SK-N-SH treated with all-trans-retinoic acid at 6 μM for 48 hours (cell line): ENCODE measurements at regions not wholly inside any gene's neighbourhood (a gene's known extent, or its start where the extent isn't known, plus 50 kb on each side); places are given as distances from the start of the nearest gene placed in this dataset.

Experiments
- ATAC-seq: fragments of 200-7000 bp; cut with Tn5 transposase; 3 replicates; pipeline ENCODE4 v1.9.1; 2020; ENCODE audit warnings: mild to moderate bottlenecking, moderate library complexity
- BACH2 ChIP-seq: fragments of 250-450 bp; sonication (Bioruptor Pico); IDR thresholded peaks from 2 replicates; pipeline ENCODE4 v1.9.0; 2021; ENCODE audit warnings: mild to moderate bottlenecking, borderline replicate concordance
- ESRRG ChIP-seq: fragments of 250-450 bp; sonication (Bioruptor Pico); IDR thresholded peaks from 2 replicates; pipeline ENCODE4 v1.6.1; 2021; ENCODE audit warnings: mild to moderate bottlenecking
- GLIS3 ChIP-seq: fragments of 250-450 bp; sonication (Bioruptor Pico); IDR thresholded peaks from 2 replicates; pipeline ENCODE4 v1.5.0; 2020; ENCODE audit warnings: mild to moderate bottlenecking, moderate library complexity
- ISL1 ChIP-seq: fragments of 250-450 bp; sonication (Bioruptor Pico); IDR thresholded peaks from 2 replicates; pipeline ENCODE4 v2.1.2; 2022; ENCODE audit warnings: mild to moderate bottlenecking, moderate library complexity
- OSR1 ChIP-seq: fragments of 250-450 bp; sonication (Bioruptor Pico); IDR thresholded peaks from 2 replicates; pipeline ENCODE4 v1.8.0; 2022; ENCODE audit warnings: moderate library complexity, mild to moderate bottlenecking, inconsistent platforms
- PPARA ChIP-seq: fragments of 250-450 bp; sonication (Bioruptor Pico); IDR thresholded peaks from 2 replicates; pipeline ENCODE4 v1.5.0; 2020; ENCODE audit warnings: mild to moderate bottlenecking, borderline replicate concordance
- RARB ChIP-seq: fragments of 250-450 bp; sonication (Bioruptor Pico); IDR thresholded peaks from 2 replicates; pipeline ENCODE4 v1.8.0; 2021; ENCODE audit warnings: mild to moderate bottlenecking, moderate library complexity
- TCF4 ChIP-seq: fragments of 250-450 bp; sonication (Bioruptor Pico); IDR thresholded peaks from 2 replicates; pipeline ENCODE4 v1.8.0; 2021; ENCODE audit warnings: mild to moderate bottlenecking, moderate library complexity, borderline replicate concordance
- TOX ChIP-seq: fragments of 250-450 bp; sonication (Bioruptor Pico); IDR thresholded peaks from 2 replicates; pipeline ENCODE4 v1.8.0; 2021; ENCODE audit warnings: mild to moderate bottlenecking, moderate library complexity, borderline replicate concordance
- ZC3H10 ChIP-seq: fragments of 250-450 bp; sonication (Bioruptor Pico); IDR thresholded peaks from 2 replicates; pipeline ENCODE4 v1.5.1; 2021; ENCODE audit warnings: mild to moderate bottlenecking, moderate library complexity
- ZNF565 ChIP-seq: fragments of 450-650 bp; formaldehyde crosslinking; conservative IDR thresholded peaks from 2 replicates; pipeline ENCODE4 v1.5.0; 2020; ENCODE audit warnings: low read depth, mild to moderate bottlenecking, moderate library complexity
- ZNF70 ChIP-seq: fragments of 450-650 bp; formaldehyde crosslinking; IDR thresholded peaks from 2 replicates; pipeline ENCODE4 v1.5.0; 2020; ENCODE audit warnings: mild to moderate bottlenecking, moderate library complexity
- ZNF8 ChIP-seq: fragments of 450-650 bp; formaldehyde crosslinking; IDR thresholded peaks from 2 replicates; pipeline ENCODE4 v1.5.0; 2020; ENCODE audit warnings: mild to moderate bottlenecking, moderate library complexity
- TF ChIP-seq, protein P1 (sequence below): fragments of 250-450 bp; sonication (Bioruptor Pico); IDR thresholded peaks from 2 replicates; pipeline ENCODE4 v1.5.1; 2020; ENCODE audit warnings: low read depth, mild to moderate bottlenecking, moderate library complexity
- TF ChIP-seq, protein P2 (sequence below): fragments of 250-450 bp; sonication (Bioruptor Pico); IDR thresholded peaks from 2 replicates; pipeline ENCODE4 v1.5.0; 2020; ENCODE audit warnings: mild to moderate bottlenecking, moderate library complexity
- TF ChIP-seq, protein P3 (sequence below): fragments of 250-450 bp; sonication (Bioruptor Pico); IDR thresholded peaks from 2 replicates; pipeline ENCODE4 v1.5.1; 2021; ENCODE audit warnings: mild to moderate bottlenecking, moderate library complexity
- TF ChIP-seq, protein P4 (sequence below): fragments of 250-450 bp; sonication (Bioruptor Pico); IDR thresholded peaks from 2 replicates; pipeline ENCODE4 v1.8.0; 2021; ENCODE audit warnings: low read depth, mild to moderate bottlenecking, moderate library complexity, borderline replicate concordance
- TF ChIP-seq, protein P5 (sequence below): fragments of 250-450 bp; sonication (Bioruptor Pico); IDR thresholded peaks from 2 replicates; pipeline ENCODE4 v1.8.0; 2020; ENCODE audit warnings: mild to moderate bottlenecking, moderate library complexity, borderline replicate concordance

DNA sequence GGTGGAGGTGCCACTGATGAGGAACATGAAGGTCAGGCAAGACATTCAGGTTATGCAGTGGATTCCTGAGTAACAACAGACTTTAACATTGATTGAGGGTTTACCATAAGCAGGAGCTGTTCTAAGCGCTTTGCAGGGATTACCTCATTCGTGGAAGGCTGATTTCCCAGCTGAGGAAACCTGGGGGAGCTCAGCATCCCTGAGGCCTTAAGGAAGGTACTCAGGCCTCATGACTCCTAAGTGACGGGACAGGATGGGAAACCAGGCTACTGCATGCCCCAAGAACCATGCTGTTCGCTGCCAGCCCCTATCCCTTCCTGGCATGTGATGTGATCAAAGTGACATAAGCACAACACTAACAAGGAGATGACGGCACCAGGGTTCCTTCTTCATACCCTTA is 143.6 kb upstream of the NFE2L3 start:
- TF ChIP-seq, protein P1, sequence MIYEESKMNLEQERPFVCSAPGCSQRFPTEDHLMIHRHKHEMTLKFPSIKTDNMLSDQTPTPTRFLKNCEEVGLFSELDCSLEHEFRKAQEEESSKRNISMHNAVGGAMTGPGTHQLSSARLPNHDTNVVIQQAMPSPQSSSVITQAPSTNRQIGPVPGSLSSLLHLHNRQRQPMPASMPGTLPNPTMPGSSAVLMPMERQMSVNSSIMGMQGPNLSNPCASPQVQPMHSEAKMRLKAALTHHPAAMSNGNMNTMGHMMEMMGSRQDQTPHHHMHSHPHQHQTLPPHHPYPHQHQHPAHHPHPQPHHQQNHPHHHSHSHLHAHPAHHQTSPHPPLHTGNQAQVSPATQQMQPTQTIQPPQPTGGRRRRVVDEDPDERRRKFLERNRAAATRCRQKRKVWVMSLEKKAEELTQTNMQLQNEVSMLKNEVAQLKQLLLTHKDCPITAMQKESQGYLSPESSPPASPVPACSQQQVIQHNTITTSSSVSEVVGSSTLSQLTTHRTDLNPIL (CRISPR knock-in tag): no peak
- TF ChIP-seq, protein P2, sequence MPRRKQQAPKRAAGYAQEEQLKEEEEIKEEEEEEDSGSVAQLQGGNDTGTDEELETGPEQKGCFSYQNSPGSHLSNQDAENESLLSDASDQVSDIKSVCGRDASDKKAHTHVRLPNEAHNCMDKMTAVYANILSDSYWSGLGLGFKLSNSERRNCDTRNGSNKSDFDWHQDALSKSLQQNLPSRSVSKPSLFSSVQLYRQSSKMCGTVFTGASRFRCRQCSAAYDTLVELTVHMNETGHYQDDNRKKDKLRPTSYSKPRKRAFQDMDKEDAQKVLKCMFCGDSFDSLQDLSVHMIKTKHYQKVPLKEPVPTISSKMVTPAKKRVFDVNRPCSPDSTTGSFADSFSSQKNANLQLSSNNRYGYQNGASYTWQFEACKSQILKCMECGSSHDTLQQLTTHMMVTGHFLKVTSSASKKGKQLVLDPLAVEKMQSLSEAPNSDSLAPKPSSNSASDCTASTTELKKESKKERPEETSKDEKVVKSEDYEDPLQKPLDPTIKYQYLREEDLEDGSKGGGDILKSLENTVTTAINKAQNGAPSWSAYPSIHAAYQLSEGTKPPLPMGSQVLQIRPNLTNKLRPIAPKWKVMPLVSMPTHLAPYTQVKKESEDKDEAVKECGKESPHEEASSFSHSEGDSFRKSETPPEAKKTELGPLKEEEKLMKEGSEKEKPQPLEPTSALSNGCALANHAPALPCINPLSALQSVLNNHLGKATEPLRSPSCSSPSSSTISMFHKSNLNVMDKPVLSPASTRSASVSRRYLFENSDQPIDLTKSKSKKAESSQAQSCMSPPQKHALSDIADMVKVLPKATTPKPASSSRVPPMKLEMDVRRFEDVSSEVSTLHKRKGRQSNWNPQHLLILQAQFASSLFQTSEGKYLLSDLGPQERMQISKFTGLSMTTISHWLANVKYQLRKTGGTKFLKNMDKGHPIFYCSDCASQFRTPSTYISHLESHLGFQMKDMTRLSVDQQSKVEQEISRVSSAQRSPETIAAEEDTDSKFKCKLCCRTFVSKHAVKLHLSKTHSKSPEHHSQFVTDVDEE: no peak
- TF ChIP-seq, protein P3, sequence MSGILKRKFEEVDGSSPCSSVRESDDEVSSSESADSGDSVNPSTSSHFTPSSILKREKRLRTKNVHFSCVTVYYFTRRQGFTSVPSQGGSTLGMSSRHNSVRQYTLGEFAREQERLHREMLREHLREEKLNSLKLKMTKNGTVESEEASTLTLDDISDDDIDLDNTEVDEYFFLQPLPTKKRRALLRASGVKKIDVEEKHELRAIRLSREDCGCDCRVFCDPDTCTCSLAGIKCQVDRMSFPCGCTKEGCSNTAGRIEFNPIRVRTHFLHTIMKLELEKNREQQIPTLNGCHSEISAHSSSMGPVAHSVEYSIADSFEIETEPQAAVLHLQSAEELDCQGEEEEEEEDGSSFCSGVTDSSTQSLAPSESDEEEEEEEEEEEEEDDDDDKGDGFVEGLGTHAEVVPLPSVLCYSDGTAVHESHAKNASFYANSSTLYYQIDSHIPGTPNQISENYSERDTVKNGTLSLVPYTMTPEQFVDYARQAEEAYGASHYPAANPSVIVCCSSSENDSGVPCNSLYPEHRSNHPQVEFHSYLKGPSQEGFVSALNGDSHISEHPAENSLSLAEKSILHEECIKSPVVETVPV: no peak
- TF ChIP-seq, protein P4, sequence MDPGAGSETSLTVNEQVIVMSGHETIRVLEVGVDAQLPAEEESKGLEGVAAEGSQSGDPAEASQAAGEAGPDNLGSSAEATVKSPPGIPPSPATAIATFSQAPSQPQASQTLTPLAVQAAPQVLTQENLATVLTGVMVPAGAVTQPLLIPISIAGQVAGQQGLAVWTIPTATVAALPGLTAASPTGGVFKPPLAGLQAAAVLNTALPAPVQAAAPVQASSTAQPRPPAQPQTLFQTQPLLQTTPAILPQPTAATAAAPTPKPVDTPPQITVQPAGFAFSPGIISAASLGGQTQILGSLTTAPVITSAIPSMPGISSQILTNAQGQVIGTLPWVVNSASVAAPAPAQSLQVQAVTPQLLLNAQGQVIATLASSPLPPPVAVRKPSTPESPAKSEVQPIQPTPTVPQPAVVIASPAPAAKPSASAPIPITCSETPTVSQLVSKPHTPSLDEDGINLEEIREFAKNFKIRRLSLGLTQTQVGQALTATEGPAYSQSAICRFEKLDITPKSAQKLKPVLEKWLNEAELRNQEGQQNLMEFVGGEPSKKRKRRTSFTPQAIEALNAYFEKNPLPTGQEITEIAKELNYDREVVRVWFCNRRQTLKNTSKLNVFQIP (CRISPR knock-in tag): no peak
- TF ChIP-seq RARB (CRISPR knock-in tag) (no peak), BACH2 (no peak), ESRRG (CRISPR knock-in tag) (no peak), ZC3H10 (CRISPR knock-in tag) (no peak), ZNF565 (CRISPR knock-in tag) (no peak), GLIS3 (CRISPR knock-in tag) (no peak), ZNF8 (CRISPR knock-in tag) (no peak), OSR1 (CRISPR knock-in tag) (no peak), TOX (CRISPR knock-in tag) (no peak)
- no peak for ATAC-seq

DNA sequence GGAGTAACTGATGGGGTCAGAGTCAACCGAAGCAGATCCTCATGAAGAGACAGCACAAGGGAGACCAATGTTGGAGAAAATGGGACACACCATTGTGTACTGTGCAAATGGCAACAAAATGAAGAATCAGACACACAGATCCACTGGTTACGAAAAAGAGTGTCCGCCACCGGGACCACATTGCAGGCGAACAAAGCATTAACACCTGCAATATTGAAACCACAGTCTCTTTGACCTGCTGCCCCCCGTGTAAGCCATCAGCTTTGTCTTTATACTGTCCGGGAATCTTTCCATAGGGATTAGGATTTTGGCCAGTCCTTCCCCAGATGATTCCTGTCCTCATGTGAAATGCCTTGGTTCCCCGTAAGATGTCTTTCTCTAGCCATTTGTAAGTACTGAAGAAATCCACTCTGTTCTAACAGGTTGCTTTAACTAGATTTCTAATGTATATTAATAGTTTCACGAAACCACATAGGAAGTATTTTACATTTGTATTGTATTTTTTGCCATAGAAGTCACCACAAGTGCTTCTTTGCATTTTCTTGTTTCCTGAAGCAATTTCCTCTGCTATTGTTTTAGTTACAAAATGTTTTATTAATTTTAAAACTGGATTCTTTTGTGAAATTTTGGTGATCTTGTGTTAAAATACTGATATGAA is 140.8 kb upstream of the NFE2L3 start:
- ATAC-seq: no peak
- TF ChIP-seq RARB (CRISPR knock-in tag) (no peak), TCF4 (no peak), GLIS3 (CRISPR knock-in tag) (no peak), TOX (CRISPR knock-in tag) (no peak), ZNF70 (CRISPR knock-in tag) (no peak), ISL1 (CRISPR knock-in tag) (no peak), ZNF8 (CRISPR knock-in tag) (no peak), PPARA (CRISPR knock-in tag) (no peak)
- TF ChIP-seq, protein P3: no peak
- TF ChIP-seq, protein P5, sequence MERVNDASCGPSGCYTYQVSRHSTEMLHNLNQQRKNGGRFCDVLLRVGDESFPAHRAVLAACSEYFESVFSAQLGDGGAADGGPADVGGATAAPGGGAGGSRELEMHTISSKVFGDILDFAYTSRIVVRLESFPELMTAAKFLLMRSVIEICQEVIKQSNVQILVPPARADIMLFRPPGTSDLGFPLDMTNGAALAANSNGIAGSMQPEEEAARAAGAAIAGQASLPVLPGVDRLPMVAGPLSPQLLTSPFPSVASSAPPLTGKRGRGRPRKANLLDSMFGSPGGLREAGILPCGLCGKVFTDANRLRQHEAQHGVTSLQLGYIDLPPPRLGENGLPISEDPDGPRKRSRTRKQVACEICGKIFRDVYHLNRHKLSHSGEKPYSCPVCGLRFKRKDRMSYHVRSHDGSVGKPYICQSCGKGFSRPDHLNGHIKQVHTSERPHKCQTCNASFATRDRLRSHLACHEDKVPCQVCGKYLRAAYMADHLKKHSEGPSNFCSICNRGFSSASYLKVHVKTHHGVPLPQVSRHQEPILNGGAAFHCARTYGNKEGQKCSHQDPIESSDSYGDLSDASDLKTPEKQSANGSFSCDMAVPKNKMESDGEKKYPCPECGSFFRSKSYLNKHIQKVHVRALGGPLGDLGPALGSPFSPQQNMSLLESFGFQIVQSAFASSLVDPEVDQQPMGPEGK (CRISPR knock-in tag): no peak
- TF ChIP-seq, protein P4 (CRISPR knock-in tag): no peak
